IMR-90 (cell line): ENCODE measurements at regions not wholly inside any gene's neighbourhood (a gene's known extent, or its start where the extent isn't known, plus 50 kb on each side); places are given as distances from the start of the nearest gene placed in this dataset.

Source experiments
- ATAC-seq: fragments of 200-7000 bp; cut with Tn5 transposase; 2 replicates; pipeline ENCODE4 v1.9.1; 2020; ENCODE audit warnings: low read depth, mild to moderate bottlenecking, moderate library complexity
- BruUV-seq: library from RNA; stranded (reverse); fragments of 400-500 nt; replicated peaks from 2 replicates; lab custom pipeline; 2021; lab: Mats Ljungman, UMichigan
- CTCF ChIA-PET: fragments of 300-600 bp; formaldehyde crosslinking; extraction: SDS; loops from one replicate; lab custom pipeline; 2021; ENCODE audit warnings: antibody characterized with exemption; lab: Yijun Ruan, JAX
- POLR2A ChIA-PET: fragments of 300-600 bp; sonication (Branson Sonifier 250); formaldehyde crosslinking; loops from one replicate; lab custom pipeline; 2022; ENCODE audit warnings: antibody characterized with exemption; ENCODE audit not compliant: unreplicated experiment; lab: Charles Lee
- DNase-seq: peaks from one replicate; pipeline ENCODE4 v3.0.0; 2013
- H2AFZ ChIP-seq: replicated peaks from 2 replicates; pipeline ENCODE3; 2013; ENCODE audit warnings: low read length, mild to moderate bottlenecking; ENCODE audit not compliant: poor library complexity
- H2AK5ac ChIP-seq: 2 replicates; pipeline ENCODE4 v1.6.1; 2013; ENCODE audit warnings: low read depth, low read length, inconsistent platforms
- H2AK9ac ChIP-seq: replicated peaks from 2 replicates; pipeline ENCODE3; 2013; ENCODE audit warnings: mild to moderate bottlenecking, low read depth, low read length, moderate library complexity; ENCODE audit not compliant: poor library complexity
- H2BK120ac ChIP-seq: 2 replicates; pipeline ENCODE4 v1.6.1; 2013; ENCODE audit warnings: low read depth, low read length, inconsistent platforms
- H2BK15ac ChIP-seq: 3 replicates; pipeline ENCODE4 v1.6.1; 2013; ENCODE audit warnings: low read depth, low read length, inconsistent platforms
- H2BK20ac ChIP-seq: 2 replicates; pipeline ENCODE4 v1.6.1; 2013; ENCODE audit warnings: low read depth, mild to moderate bottlenecking, inconsistent platforms, low read length, moderate library complexity
- H2BK5ac ChIP-seq: 2 replicates; pipeline ENCODE4 v1.6.1; 2013; ENCODE audit warnings: mild to moderate bottlenecking, low read depth, low read length, inconsistent platforms; ENCODE audit not compliant: poor library complexity, severe bottlenecking
- H3K14ac ChIP-seq: replicated peaks from 2 replicates; pipeline ENCODE4 v1.6.1; 2013; ENCODE audit warnings: low read depth, low read length, inconsistent platforms
- H3K18ac ChIP-seq: 2 replicates; pipeline ENCODE4 v1.6.1; 2013; ENCODE audit warnings: low read depth, low read length, control low read depth
- H3K23ac ChIP-seq: 2 replicates; pipeline ENCODE4 v1.6.1; 2013; ENCODE audit warnings: low read depth, low read length, inconsistent platforms
- H3K27ac ChIP-seq: 2 replicates; pipeline ENCODE4 v1.5.1; 2013; ENCODE audit warnings: mild to moderate bottlenecking, control low read depth, low read length; ENCODE audit not compliant: insufficient read depth
- H3K27me3 ChIP-seq: 2 replicates; pipeline ENCODE4 v1.6.1; 2013; ENCODE audit warnings: low read length; ENCODE audit not compliant: control insufficient read depth, insufficient read depth
- H3K36me3 ChIP-seq: 2 replicates; pipeline ENCODE4 v1.6.1; 2013; ENCODE audit warnings: low read length, mixed read lengths; ENCODE audit not compliant: control insufficient read depth, insufficient read depth
- H3K4ac ChIP-seq: 2 replicates; pipeline ENCODE4 v1.6.1; 2013; ENCODE audit warnings: low read depth, low read length, inconsistent platforms
- H3K4me1 ChIP-seq: 2 replicates; pipeline ENCODE4 v1.6.1; 2013; ENCODE audit warnings: low read length, mixed read lengths; ENCODE audit not compliant: control insufficient read depth, insufficient read depth
- H3K4me2 ChIP-seq: 2 replicates; pipeline ENCODE4 v1.6.1; 2013; ENCODE audit warnings: low read depth, mild to moderate bottlenecking, control low read depth, low read length, moderate library complexity
- H3K4me3 ChIP-seq: 2 replicates; pipeline ENCODE4 v1.5.1; 2013; ENCODE audit warnings: low read depth, mild to moderate bottlenecking, control low read depth, low read length, moderate library complexity; ENCODE audit not compliant: insufficient read depth
- H3K56ac ChIP-seq: 2 replicates; pipeline ENCODE4 v1.6.1; 2013; ENCODE audit warnings: low read length, inconsistent platforms; ENCODE audit not compliant: insufficient read depth; ENCODE audit errors: extremely low read depth
- H3K79me1 ChIP-seq, 2 experiments: 2 replicates each; pipeline ENCODE4 v1.6.1; 2013; ENCODE audit warnings: low read length in 2 of 2, inconsistent platforms in 1 of 2, low read depth in 1 of 2
- H3K9ac ChIP-seq: 2 replicates; pipeline ENCODE4 v1.6.1; 2013; ENCODE audit warnings: low read depth, low read length, control low read depth
- H3K9me1 ChIP-seq: 2 replicates; pipeline ENCODE4 v1.6.1; 2013; ENCODE audit warnings: low read length, inconsistent platforms; ENCODE audit not compliant: insufficient read depth
- H3K9me3 ChIP-seq: 2 replicates; pipeline ENCODE4 v1.6.1; 2013; ENCODE audit warnings: low read length; ENCODE audit not compliant: control insufficient read depth, insufficient read depth
- H4K20me1 ChIP-seq: 2 replicates; pipeline ENCODE4 v1.6.1; 2013; ENCODE audit warnings: low read length, inconsistent platforms; ENCODE audit not compliant: insufficient read depth
- H4K5ac ChIP-seq: 2 replicates; pipeline ENCODE4 v1.6.1; 2013; ENCODE audit warnings: mild to moderate bottlenecking, low read depth, low read length, control low read depth
- H4K8ac ChIP-seq, 2 experiments: 2 replicates each; pipeline ENCODE4 v1.6.1; 2013; ENCODE audit warnings: low read depth in 2 of 2, low read length in 2 of 2, control low read depth in 1 of 2, inconsistent platforms in 1 of 2
- H4K91ac ChIP-seq: 2 replicates; pipeline ENCODE4 v1.6.1; 2013; ENCODE audit warnings: low read depth, low read length, inconsistent platforms; ENCODE audit not compliant: insufficient read depth
- BHLHE40 ChIP-seq: fragments of 150-350 bp; IDR thresholded peaks from 2 replicates; pipeline ENCODE4 v1.6.1; 2016; ENCODE audit warnings: mild to moderate bottlenecking, low read depth, low read length
- CEBPB ChIP-seq: IDR thresholded peaks from 2 replicates; pipeline ENCODE4 v1.6.1; 2012; ENCODE audit warnings: low read depth, low read length, improper control_type of control experiment
- CHD1 ChIP-seq: IDR thresholded peaks from 2 replicates; pipeline ENCODE4 v1.6.1; 2012; ENCODE audit warnings: low read depth, low read length, improper control_type of control experiment
- CTCF ChIP-seq: conservative IDR thresholded peaks from 2 replicates; pipeline ENCODE4 v1.5.1; 2012; ENCODE audit warnings: mild to moderate bottlenecking, low read depth, low read length, improper control_type of control experiment
- ELK1 ChIP-seq: fragments of 150-350 bp; IDR thresholded peaks from 2 replicates; pipeline ENCODE4 v1.6.1; 2016; ENCODE audit warnings: low read depth, mild to moderate bottlenecking, low read length, moderate library complexity, borderline replicate concordance
- MAFK ChIP-seq: IDR thresholded peaks from 2 replicates; pipeline ENCODE4 v1.6.1; 2012; ENCODE audit warnings: low read depth, low read length, improper control_type of control experiment
- MAZ ChIP-seq: IDR thresholded peaks from 2 replicates; pipeline ENCODE4 v1.6.1; 2012; ENCODE audit warnings: low read depth, mild to moderate bottlenecking, low read length, improper control_type of control experiment, moderate library complexity, borderline replicate concordance
- NFE2L2 ChIP-seq: fragments of 150-350 bp; IDR thresholded peaks from 2 replicates; pipeline ENCODE4 v1.6.1; 2016; ENCODE audit warnings: low read depth, mild to moderate bottlenecking, low read length
- POLR2A ChIP-seq: IDR thresholded peaks from 2 replicates; pipeline ENCODE4 v1.6.1; 2012; ENCODE audit warnings: mild to moderate bottlenecking, low read depth, low read length
- RAD21 ChIP-seq: IDR thresholded peaks from 2 replicates; pipeline ENCODE4 v1.6.1; 2012; ENCODE audit warnings: low read length, improper control_type of control experiment
- RCOR1 ChIP-seq: IDR thresholded peaks from 2 replicates; pipeline ENCODE4 v1.6.1; 2012; ENCODE audit warnings: mild to moderate bottlenecking, low read length, improper control_type of control experiment; ENCODE audit not compliant: insufficient replicate concordance
- RFX5 ChIP-seq: IDR thresholded peaks from 2 replicates; pipeline ENCODE4 v1.8.0; 2012; ENCODE audit warnings: low read depth, mild to moderate bottlenecking, low read length, moderate library complexity
- SMC3 ChIP-seq: fragments of 150-350 bp; IDR thresholded peaks from 2 replicates; pipeline ENCODE4 v1.6.1; 2016; ENCODE audit warnings: low read depth, mild to moderate bottlenecking, antibody characterized with exemption, low read length, moderate library complexity
- USF2 ChIP-seq: fragments of 150-350 bp; IDR thresholded peaks from 2 replicates; pipeline ENCODE4 v1.6.1; 2017; ENCODE audit warnings: mild to moderate bottlenecking, antibody characterized with exemption, low read length, low read depth
- WGBS, 2 experiments: methylation state at CpG; one replicate each; pipeline versions ENCODE4 v1.1.5 to v1.1.7; 2013; ENCODE audit warnings: missing lambda C conversion rate in 2 of 2; ENCODE audit not compliant: insufficient read length in 1 of 2; ENCODE audit errors: extremely low coverage in 2 of 2; 5-methylcytosine and 5-hydroxymethylcytosine counted together
- dilution Hi-C: fragments of 300-500 bp; cut with HindIII; formaldehyde crosslinking; loops from one replicate; pipeline ENCODE4 v1.14.3; 2018; ENCODE audit warnings: low sequenced_read_pairs; ENCODE audit not compliant: unreplicated experiment
- in situ Hi-C: fragments of 300-500 bp; cut with MboI; formaldehyde crosslinking; loops from 3 replicates; pipeline ENCODE4 v1.14.3; 2019; ENCODE audit warnings: low sequenced_read_pairs, inconsistent platforms, mixed read lengths
- intact Hi-C: fragments of 100-400 bp; cut with micrococcal nuclease; formaldehyde crosslinking; loops from 2 replicates; pipeline ENCODE4 v1.10.0; 2022

GRCh38 chr18:60040971-60041370, 141.2 kb downstream of the PMAIP1 start:
- dilution Hi-C loops: no loop called here
- Histone ChIP-seq H3K9me1 (peaks cover 3% of the 10 kb centered on the region; the same call in 1 of the 2 replicates), H3K23ac (no peak overlapping the region), H2BK15ac (no peak overlapping the region; the same call in 2 of the 3 replicates), H3K79me1 (no peaks in the 10 kb centered on the region), H3K27ac (no peak overlapping the region), H4K5ac (no peak overlapping the region), H4K20me1 (no peaks in the 10 kb centered on the region), H3K4me2 (no peak overlapping the region), H3K9me3 (no peaks in the 10 kb centered on the region), H2AFZ (peak overlapping the region; percentile 39), H3K4me1 (peaks cover 2% of the 10 kb centered on the region), H3K27me3 (no peaks in the 10 kb centered on the region), H3K9ac (no peak overlapping the region), H3K4me3 (no peak overlapping the region), H3K18ac (no peak overlapping the region), H2AK5ac (peak overlapping the region; percentile 43; the same call in 1 of the 2 replicates), H3K56ac (no peak overlapping the region), H4K91ac (no peak overlapping the region), H3K14ac (no peak overlapping the region), H2BK120ac (no peak overlapping the region), H2AK9ac (no peak overlapping the region), H2BK20ac (no peak overlapping the region), H4K8ac (no peak overlapping the region), H3K36me3 (no peaks in the 10 kb centered on the region), H2BK5ac (no peak overlapping the region), H3K4ac (no peak overlapping the region)
- TF ChIP-seq MAFK (no peak), ELK1 (no peak), SMC3 (no peak), BHLHE40 (no peak), CTCF (no peak), USF2 (no peak), RFX5 (no peak), CEBPB (no peak), CHD1 (no peak), MAZ (no peak), POLR2A (no peak), RAD21 (no peak), NFE2L2 (no peak), RCOR1 (no peak)
- no CpG with 5 or more reads among the region's 1 CpG for WGBS, 2 experiments
- intact Hi-C loops: no loop called here
- no peak for DNase-seq
- no peak for ATAC-seq
- ChIA-PET CTCF (no interaction called here), POLR2A (no interaction called here)
- in situ Hi-C loops: no loop called here
- BruUV-seq: no TSS peak
